Activated CD8-positive, alpha-beta memory T cell treated with anti-CD3 and anti-CD28 coated beads, Interleukin-2, amount 50 U/mL, for 24 hours (primary cell): ENCODE measurements at regions not wholly inside any gene's neighbourhood (a gene's known extent, or its start where the extent isn't known, plus 50 kb on each side); places are given as distances from the start of the nearest gene placed in this dataset.
"Not testable (repeated sequence)": the region's sequence is repeated elsewhere in the genome, so short reads cannot be mapped to it uniquely, and the experiment has no call there.

Experiments
- DNase-seq: peaks from one replicate; pipeline ENCODE4 v3.0.0-alpha.2; 2020; ENCODE audit errors: extremely low read depth

DNA sequence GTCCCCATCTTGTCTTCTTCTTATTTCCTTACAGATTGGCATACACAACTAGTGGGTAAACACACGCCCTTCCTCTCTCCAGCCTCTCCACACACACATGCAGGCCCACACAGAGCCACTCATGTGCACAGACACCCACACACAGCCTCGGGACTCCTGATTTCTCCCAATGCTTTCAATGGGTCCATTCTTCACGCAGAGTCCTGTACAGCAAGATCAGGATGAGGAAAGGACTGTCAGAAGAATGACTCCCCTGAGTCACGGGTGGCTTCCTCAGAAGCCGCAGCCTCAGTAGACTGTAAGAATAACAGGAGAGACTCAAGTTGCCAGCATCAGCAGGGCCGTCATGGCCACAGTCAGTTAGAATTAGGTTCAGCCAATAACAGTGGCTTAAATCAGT, 109.1 kb upstream of the GLI2 start:
- no peak for DNase-seq

DNA sequence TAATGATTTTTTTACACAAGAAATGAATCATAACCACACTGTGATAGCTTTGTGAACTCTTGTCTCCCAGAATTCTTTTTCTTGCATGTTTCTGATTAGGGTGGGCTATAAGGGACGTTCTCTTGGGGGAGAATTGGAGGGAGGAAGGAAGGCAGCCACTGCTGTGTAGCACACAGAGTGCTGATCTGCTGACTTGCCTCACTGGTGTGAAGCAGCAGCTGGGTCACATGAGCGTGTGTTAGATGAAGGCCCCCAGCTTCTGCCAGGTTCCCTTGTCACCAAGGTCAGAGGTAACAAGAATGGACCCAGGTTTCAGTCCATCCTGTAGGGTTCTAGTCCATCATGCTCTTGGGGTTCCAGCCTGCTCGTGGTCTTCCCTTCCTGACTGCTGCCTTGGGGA, 107.4 kb upstream of the GLI2 start:
- no peak for DNase-seq

DNA sequence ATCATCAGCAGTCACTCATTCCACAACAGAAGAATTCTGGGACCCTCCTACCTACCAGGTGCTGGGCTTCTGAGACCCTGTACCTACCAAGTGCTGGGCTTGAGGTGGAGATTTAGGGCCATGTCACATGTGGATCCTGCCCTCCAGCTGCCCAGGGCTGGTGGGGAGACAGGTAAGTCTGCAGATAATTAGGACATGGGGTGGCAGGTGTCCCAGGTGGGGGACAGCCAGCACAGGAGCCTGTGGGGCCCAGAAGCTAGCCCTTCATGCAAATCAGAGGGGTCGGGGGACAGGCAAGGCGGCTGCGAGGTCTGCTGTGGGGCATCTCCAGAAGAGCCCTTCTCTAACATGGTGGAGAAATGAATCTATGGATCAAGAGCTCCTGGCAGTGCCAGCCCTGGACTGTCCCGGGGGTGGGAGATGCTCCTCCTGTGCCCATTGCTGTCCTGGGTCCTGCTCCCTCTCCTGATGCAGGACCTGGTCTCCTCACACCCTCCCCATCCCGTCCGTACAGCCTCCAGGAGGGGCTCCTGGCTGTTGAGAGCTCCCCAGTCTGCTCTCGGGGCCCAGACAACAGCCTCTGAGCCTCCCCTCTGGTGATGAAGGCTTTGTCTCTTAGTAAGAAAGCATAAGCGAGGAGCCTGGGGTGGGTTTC, 106.3 kb upstream of the GLI2 start:
- DNase-seq = no peak

DNA sequence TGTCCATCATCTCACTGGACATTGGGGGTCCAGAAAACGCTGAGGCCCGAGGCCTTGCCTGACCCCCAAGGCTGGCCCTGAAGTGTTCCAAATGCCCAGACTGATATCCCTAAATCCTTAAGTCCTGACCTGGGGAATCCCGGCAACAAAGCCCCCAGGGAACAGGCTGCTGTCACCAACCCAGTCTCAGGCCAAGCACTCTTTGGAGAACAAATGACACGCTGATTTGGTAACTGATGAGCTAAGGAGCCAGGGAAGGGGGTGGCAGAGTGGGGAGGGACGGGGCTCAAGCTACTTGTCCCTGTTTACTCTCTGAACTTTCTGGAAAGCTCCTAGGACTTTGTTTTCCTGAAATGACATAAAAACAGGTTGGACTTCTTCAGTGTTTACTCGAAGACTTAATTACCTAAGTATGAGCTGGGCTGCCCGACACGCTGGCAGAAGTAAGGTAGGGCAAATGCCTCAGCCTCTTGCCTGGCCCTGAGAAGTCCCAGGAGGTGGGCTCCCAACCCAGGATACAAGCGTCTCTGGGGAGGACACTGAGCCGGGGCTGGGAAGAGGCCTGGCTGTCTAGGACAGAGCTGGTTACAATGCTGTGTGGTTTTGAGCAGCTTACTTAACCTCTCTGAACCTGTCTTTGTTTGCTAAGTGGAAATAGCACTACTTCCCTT, 105.5 kb upstream of the GLI2 start:
- DNase-seq = no peak

DNA sequence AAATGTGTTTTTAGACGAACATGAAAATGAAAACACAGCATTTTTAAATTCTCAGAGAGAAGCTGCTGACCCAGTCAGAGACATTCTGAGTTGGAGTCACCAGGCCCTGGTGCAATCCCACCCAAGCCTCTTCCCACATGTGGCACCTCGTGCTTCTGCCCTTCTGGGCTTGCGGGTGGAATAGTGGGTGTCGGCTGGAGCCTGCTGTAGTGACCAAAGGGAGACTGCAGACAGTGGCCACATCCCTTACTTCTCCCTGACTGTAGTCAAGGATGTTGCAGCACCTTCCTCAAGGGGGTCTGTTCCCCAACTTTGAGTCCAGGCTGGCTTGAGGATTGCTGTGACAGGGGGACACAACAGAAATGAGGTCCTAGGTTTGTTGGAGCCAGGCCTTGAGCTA, 104.4 kb upstream of the GLI2 start:
- no peak for DNase-seq

DNA sequence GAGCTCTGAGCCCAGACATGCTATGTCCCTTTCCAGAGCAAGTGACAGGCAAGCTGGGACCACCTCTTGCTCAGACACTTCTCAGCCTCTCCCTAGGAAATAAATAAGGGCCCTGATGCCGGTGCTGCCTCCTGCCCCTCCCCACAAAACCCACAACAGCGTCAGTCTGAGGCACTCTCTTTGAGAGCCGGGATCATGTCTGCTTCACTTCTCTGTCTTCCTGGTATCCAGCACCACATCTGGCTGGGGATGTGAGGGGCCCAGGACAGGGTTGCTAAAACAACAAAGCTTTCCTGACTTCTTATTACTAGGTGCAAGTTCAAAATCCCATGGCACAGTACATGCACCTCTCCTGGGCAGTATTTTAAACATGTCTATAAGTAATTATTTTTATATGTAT, 103.9 kb upstream of the GLI2 start:
- DNase-seq = no peak

DNA sequence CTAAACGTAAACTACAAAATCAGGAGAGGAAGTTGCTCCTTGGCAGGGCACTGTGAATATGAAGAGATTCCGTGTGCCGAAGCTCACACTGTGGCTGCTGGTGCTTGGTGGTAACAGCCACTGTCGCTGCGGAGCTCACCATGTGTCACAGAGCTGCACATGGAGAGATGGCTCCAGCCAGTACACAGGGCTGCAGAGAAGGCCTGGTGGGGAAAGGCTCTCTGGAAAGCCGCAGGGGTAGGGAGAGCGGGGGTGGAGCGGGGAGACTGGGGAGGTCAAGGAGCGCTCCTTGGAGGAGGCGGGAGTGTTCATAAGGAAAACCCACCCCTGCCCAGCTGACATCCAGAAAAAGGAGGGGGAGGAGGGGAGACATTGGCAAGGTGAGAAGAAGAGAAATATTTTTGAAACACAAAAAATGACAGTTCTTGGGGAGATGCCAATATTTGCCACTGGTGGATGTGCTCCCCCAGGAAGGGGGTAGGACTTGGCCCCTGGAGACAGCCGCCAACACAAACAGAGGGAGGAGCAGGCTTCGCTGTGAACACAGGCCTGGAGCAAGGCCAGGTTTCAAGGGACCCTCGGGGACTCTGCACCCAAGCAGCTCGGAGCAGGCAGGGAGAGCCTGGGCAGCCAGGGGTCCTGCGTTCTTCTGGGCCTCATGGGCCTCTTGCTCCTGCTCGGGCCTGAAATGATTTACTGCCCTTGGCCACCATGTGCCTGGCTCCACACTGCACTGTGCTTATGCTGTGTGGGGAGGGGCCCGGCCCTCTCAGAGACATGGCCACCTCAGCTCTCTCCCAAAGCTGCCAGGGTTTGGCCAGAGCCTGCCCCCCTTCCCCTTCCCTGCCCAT, 102.6 kb upstream of the GLI2 start:
- DNase-seq = no peak

DNA sequence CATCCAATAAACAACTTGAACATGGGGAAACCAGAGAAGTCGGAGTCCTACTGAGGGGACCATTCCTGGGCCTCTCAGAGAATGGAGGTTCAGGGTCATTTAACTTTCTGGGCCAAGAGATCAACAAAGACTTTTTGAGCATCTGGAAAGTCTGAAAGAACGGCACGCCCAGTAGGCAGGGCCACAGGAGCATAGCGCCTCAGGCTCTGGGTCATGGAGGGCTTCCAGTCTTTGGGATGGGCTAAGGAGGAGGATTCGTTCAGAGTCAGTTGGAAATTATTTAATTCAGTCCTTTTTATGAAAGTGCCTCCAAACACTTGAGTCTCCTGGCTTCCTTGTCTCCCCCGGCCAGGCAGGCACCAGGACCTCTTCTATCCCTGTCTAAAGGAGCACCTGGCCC, 101.1 kb upstream of the GLI2 start:
- DNase-seq = no peak

DNA sequence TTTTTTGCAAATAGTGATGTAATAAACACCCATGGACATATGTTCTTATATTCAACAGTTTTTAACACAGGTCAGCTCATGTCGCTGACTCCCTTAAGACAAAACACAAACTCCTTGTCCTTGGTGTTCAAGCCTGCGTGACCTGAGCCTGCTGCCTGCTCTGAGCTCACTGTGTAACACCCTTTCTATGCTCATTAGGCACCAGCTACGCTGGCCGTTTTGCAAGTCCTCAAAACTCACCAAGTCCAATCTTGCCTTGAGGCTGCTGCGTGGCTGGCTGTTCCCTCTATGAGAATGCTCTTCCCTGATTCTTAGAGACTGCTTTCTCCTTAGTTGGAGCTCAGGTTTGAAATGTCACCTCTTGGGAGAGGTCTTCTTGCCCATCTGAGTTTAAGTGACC, 100.5 kb upstream of the GLI2 start:
- DNase-seq = no peak

DNA sequence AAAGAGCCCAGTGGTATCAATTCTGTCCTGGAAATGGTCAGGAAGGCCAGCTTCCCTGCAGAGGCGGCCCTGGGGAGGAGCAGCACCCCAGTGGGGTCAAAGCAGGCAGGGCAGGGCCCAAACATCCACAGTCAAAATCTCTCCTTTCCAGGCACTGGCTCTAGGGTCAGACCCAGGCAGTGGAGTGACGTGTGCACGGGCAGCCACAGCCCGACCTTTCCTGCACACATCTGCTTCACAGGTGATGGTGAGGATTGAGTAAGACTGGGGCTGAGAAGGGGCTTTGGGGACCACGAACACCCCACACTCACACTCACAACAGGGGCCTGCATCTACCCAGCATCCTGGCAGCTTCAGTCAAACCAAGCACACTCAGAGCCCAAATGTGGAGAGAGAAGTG, 97.8 kb upstream of the GLI2 start:
- DNase-seq = no peak

DNA sequence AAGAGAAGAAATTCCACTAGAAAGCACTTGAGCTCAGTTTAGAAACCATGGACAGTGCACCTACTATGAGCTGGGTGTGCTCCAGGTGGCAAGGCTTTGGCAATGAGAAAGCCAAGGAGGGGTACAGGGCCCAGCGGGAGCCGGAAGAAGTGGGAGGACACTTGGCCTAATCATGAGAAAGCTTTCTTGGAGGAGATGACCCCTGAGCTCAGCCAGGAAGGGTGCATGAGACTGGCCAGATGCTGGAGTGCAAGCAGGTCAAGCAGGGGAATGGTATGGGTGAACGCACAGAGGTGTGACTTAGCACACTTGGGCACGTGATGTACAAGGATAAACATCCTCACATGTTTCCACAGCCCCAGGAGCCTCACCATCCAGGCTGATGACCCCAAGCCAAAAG, 97.2 kb upstream of the GLI2 start:
- no peak for DNase-seq

DNA sequence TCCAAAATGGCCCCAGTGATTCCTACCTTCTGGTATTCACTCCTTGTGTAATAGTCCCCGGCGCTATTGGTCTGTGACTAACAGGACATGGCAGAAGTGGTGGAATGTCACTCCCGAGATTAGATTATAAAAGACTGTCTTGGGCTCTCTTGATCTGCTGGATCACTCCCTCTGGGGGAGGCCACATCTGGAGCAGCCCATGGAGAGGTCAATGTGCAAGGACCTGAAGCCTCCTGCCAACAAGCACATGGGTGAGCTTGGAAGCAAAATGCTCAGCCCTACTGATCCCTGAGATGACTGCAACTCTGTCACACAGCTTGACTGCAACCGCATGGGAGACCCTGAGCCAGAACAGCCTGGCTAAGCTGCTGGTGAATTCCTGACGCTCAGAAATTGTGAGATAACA, 94.3 kb upstream of the GLI2 start:
- no peak for DNase-seq

DNA sequence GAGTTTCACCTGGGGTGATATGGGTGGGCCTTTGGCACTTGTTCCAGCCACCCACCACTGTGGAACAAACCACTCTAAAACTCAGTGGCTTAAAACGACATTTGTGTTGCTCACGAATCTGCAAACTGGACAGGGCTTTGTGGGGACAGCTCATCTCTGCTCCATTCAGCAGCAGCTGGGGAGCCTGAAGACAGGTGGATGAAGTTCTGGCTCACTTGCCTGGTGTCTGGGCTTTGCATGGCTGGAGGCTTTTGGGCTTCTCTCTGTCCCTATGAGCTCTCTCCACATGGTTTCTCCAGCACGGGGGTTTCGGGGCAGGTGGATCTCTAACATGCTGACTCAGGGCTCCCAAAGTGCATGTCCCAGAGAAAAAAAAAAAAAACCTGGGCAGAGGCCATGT, 93.0 kb upstream of the GLI2 start:
- no peak for DNase-seq

DNA sequence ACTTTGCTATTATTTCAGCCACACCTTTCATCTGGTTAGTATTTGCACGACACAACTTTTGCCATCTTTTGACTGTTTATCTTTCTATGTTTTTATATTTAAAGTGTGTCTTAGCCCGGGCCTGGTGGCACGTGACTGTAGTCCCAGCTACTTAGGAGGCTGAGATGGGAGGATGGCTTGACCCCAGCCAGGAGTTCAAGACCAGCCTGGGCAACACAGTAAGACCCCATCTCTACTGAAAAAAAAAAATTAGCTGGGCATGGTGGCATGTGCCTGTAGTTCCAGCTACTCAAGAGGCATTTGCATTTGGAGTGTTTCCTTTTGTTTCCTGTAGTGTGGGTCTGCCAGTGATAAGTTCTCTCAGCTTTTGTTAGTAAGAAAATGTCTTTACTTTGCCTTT, 88.7 kb upstream of the GLI2 start:
- no peak for DNase-seq

DNA sequence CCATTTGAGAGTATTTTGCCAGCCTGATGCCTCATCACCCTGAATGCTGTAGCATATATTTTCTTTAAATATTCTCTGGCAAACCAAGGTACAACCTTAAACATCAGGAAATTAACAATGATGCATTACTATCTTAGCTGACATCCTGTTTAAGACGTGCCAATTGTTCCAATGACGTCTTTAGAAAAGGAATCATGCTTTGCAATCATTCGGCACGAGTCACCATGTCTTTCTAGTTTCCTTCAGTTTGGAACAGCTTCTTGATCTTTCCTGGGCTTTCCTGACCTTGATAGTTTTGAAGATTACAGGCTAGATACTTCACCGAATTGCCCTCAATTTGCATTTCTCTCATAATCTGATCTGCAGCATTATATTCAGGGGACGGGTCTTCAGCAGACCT, 88.2 kb upstream of the GLI2 start:
- DNase-seq = no peak

DNA sequence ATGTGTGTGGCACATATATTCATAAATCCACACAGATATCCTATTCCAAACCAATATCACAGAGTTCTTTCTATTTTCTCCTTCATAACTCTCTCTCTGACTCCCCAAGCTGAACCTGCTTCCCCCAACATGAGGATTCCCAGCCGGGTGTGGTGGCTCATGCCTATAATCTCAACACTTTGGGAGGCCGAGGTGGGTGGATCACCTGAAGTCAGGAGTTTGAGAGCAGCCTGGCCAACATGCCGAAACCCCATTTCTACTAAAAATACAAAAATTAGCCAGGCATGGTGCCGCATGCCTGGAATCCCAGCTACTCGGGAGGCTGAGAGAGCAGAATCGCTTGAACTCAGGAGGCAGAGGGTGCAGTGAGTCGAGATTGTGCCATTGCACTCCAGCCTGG, 86.3 kb upstream of the GLI2 start:
- DNase-seq = not testable (repeated sequence)

DNA sequence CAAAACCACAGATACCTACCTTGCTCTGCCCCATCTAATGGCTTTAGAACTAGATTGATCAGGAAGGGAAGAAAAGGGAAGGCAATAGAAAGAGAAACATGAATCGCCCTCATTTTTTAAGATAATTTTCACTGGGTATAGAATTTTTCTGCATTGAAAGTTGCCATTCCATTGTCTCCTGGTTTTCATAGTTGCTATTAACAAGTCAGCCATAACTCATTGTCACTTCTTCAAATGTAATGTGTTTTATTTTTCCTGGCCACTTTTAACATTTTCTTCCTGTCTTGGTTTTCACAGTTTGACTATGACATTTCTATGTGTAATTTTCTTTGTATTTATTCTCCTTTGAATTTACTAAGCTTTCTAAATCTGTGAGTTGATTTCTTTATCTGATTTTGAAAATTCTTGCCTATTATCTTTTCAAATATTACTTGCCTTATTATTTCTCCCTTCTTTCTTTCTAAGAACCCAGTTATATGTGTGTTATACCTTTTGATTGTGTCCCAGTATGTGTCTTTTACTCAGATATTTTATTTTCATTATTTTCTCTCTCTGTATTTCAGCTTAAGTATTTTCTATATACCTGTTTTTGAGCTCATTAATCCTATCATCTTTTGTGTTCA, 85.5 kb upstream of the GLI2 start:
- DNase-seq = no peak

DNA sequence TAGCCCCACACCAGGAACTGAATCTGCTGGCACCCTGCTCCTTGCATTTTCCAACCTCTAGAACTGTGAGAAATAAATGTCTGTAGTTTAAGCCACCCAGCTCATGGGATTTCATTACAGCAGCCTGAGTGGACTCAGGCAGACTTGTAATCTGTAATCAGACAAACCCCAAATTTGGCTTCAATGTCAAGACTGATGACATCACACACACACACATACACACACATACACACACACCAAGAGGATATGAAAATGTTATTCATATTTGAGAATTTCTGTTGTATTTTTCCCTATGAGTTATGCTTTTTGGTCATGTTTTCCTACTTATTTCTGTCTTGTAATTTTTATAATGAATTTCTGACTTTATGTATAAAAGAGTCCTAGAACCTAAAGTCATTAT, 83.8 kb upstream of the GLI2 start:
- DNase-seq = no peak

DNA sequence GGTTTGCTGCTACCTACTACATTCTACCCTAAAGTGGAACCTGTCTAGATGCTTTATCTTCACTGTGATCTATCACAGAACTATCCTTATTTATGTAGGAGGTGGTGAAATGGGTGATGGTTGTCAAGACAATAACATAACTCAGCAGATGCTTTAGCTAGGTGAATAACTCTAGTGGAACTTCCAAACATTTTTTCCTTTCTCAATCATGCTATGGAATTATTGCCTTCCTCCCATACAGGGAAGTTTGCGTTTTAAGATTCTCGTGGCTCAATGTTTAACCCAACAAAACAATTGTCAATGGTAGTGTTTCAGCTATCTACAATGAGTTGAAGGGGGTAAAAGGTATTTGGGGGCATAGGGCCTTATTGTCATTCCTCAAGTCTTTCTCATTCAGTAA, 82.6 kb upstream of the GLI2 start:
- DNase-seq = no peak

DNA sequence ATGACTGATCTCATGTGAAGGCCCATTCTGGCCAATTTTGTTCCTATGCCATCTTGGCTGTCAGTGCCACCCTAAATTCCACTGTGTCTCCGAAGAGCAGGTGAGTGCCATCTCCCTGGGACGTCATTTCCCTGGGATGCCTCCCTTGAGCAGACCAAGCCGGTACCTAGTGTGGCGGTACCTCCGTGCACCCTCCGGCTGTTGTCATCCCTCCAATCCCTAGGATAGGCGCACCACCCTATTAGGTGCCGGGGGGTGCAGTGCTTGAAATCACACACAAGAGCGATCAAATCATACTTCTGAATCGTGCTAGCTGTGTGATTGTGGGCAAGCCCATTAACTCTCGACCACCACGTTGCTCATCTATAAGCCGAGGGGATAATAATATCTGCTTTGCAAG, 81.8 kb upstream of the GLI2 start:
- no peak for DNase-seq

DNA sequence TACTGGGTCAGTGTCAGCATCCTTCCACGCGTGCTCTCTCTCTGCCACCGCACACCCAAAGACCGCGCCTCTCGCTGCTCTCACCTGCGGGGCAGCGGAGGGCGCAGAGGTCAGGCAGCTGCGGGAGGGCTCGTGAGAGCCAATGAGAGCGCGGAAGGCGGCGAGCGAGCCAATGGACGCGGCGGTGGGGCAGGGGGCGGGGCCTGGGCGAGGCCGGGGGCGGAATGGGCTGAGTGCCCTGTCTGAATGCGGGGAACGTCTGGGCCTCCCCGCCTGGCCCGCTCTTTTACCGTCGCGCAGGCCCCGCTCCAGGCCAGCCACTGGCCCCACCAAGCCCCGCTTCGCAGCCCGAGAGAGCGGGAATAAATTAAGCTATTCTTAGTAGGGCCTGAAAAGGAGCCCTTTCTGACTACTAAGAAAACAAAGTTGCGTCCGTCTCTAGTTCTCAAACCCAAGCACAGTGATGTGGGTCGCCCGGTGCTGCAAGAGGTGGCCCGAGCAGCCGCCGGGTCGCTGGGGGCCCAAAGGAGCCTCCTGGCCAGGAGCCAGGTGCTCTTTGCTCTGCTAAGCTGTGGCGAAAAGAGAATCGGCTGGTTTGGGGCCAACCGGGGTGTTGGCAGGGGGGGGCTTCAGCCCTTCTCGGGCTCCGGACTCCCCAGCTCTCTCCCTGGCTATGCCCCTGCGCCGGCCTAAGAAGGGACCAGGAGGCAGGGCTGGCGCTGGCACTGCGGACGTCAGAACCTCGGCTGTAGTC, 81.1 kb upstream of the GLI2 start:
- no peak for DNase-seq
